ENCODE measurements at regions not wholly inside any gene's neighbourhood (a gene's known extent, or its start where the extent isn't known, plus 50 kb on each side); places are given as distances from the start of the nearest gene placed in this dataset.

DNA sequence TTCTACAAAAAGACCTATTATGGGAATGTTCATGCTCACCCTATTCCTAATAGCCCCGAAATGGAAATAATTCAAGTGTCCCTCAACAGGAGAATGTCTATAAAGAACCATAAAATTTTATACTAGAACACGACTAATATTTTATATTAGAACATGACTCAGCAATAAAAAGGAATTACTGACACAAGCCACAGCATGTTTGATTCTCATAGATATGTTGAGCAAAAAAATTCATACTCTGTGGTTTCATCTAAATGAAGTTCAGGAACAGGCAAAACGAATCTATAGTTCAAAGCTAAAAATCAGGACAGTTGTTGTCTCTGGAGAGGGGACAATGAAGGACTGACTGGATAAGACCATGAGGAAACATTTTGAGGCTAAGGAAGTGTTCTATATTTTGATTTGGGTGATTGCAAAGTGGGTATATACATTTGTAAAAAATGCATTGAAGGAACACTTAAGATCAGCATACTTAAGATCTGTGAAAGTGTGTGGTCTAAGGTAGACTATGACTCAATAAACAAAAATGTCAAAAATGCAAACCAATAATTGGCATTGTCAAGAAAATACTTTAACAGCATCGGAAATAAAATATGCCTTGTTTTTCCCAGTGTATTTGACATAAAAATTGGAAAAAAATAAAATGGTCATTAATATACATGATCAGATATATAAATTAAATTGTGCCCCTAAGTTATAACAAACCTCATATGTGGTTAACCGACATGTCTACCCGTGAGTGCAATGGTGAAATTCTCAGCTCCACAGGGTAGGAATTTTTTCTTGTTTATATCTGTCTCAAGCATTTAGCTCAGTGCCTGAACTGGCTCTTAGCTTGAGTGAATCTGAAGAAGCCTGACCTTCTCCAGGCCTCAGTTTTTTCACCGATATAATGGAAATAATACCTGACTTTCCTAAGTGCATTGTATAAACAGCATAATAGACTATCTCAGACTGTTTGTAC is 124.9 kb upstream of the CTTNBP2 start:
- no peak for DNase-seq (ENCODE audit: low read depth)
- no peak overlapping the region for H3K4me3 ChIP-seq (ENCODE audit: low read depth, low read length)
- no peak for TF ChIP-seq CTCF (conservative IDR thresholded peaks at IDR 0.05; ENCODE audit: low read depth, low read length)

DNA sequence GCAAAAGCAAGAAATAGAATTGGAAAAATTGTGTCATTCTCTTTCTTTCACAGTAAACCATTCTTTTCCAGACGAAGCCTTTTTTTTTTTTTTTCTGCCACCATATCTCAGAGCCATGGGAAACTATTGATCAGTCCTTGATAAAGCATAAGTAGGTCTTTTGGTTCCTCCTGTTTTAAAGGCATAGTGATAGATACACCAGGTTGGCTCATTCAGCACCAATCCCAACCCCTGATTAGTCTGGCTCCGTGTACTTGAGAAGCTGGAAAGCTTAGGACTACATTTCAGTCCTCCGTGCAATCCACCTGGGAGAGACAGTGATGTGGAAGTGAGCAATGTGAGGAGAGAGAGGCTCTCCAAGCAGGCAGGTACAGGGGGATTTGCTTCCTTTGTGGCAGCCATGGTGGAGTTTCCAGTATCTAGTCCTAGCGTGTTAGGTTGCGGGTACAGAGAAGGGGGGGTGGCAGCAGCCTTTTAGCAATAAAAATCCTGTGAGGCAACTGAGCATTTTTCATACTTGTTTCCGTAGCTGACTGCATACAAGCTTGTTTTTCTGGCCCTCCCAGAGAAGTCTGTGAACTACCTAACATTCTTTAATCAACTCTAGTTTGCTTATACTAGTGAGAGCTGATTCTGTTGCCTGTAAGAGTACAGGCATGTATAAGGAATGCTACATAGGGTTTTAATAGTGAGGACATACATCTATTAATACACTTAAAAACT is 127.4 kb upstream of the CTTNBP2 start:
- DNase-seq (ENCODE audit: low read depth), result no peak
- no peak overlapping the region for H3K4me3 ChIP-seq (ENCODE audit: low read depth, low read length)
- TF ChIP-seq CTCF (conservative IDR thresholded peaks at IDR 0.05; ENCODE audit: low read depth, low read length), result no peak

- no peak for DNase-seq (ENCODE audit: low read depth)
- H3K4me3 ChIP-seq (ENCODE audit: low read depth, low read length), result no peak overlapping the region
- TF ChIP-seq CTCF (conservative IDR thresholded peaks at IDR 0.05; ENCODE audit: low read depth, low read length), result no peak
These were observed 130.2 kb upstream of the CTTNBP2 start for GRCh38 chr7:118003476-118003875.

DNA sequence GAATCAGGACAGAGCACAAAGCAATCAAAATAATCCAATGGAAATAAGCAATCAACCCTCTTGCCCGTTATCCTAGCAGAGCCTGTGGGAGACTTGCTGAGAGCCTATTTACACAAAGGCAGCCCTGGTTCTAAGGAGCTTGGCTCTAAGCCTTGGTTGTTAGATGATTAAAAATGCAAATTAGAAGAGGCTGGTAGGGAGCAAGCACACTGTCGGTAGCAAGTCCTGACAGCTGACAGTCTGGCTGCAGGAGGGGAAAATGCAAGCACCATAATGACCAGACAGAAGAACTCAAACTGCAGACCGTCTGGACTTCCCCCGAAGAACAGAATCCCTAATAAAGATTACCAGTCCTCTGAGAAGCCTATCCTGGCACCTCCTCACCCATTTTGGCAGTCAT is 131.8 kb upstream of the CTTNBP2 start:
- no peak for DNase-seq (ENCODE audit: low read depth)
- TF ChIP-seq CTCF (conservative IDR thresholded peaks at IDR 0.05; ENCODE audit: low read depth, low read length), result no peak
- H3K4me3 ChIP-seq (ENCODE audit: low read depth, low read length), result no peak overlapping the region

DNA sequence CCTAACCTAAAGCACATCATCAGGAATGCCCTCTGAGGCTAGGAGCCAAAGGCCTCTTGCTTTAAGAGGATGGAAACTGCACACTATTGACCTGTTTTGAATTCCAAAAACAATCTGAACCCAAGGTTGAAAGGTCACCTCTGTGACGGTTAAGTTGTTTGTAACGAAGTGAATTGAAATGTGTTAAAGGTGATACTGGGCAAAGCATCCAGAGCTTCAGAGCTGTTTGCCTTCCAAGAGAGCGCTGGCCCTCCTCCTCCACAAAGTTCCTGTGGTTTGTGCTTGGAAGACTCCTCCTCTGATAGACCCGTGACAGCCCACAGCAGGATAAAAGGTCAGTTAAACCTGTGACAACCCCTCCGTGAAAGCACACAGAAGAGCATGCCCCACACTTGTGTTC is 133.7 kb upstream of the CTTNBP2 start:
- H3K4me3 ChIP-seq (ENCODE audit: low read depth, low read length), result no peak overlapping the region
- no peak for TF ChIP-seq CTCF (conservative IDR thresholded peaks at IDR 0.05; ENCODE audit: low read depth, low read length)
- no peak for DNase-seq (ENCODE audit: low read depth)

- TF ChIP-seq CTCF (conservative IDR thresholded peaks at IDR 0.05; ENCODE audit: low read depth, low read length), result no peak
- DNase-seq (ENCODE audit: low read depth), result no peak
- H3K4me3 ChIP-seq (ENCODE audit: low read depth, low read length), result no peak overlapping the region
These were observed 136.2 kb upstream of the CTTNBP2 start for GRCh38 chr7:118009419-118009818.
